Kidney (tissue), 13 donors: ENCODE measurements at regions not wholly inside any gene's neighbourhood (a gene's known extent, or its start where the extent isn't known, plus 50 kb on each side); places are given as distances from the start of the nearest gene placed in this dataset.

Experiments
- DNase-seq, 5 donors: peaks; one replicate each; pipeline ENCODE4 v3.0.0-alpha.2; 2013 to 2020
- FAIRE-seq: peaks from 2 replicates; lab custom pipeline; 2012; peaks lifted over from hg19 to GRCh38; lab: Jason Lieb, UNC
- H3K27ac ChIP-seq, 2 donors: one replicate each; pipeline ENCODE4 v1.7.0; 2013; ENCODE audit warnings: low read depth in 2 of 2, low read length in 2 of 2, inconsistent platforms in 1 of 2
- H3K27me3 ChIP-seq: one replicate; pipeline ENCODE4 v1.7.1; 2013; ENCODE audit warnings: low read length, inconsistent platforms; ENCODE audit not compliant: control insufficient read depth, insufficient read depth
- H3K36me3 ChIP-seq, 3 donors: one replicate each; pipeline versions ENCODE4 v1.7.0 to v1.7.1; 2013; ENCODE audit warnings: low read length in 3 of 3, control low read depth in 1 of 3, inconsistent platforms in 1 of 3; ENCODE audit not compliant: insufficient read depth in 3 of 3, control insufficient read depth in 2 of 3
- H3K4me1 ChIP-seq, 3 donors: one replicate each; pipeline versions ENCODE4 v1.7.0 to v1.7.1; 2013; ENCODE audit warnings: low read length in 3 of 3, inconsistent platforms in 1 of 3, low read depth in 1 of 3; ENCODE audit not compliant: control insufficient read depth in 2 of 3, insufficient read depth in 2 of 3
- H3K4me3 ChIP-seq, 3 donors: one replicate each; pipeline versions ENCODE4 v1.7.0 to v1.8.1; 2013; ENCODE audit warnings: low read length in 3 of 3, control low read depth in 1 of 3, inconsistent platforms in 1 of 3
- H3K9ac ChIP-seq, 3 donors: one replicate each; pipeline versions ENCODE4 v1.7.0 to v1.7.1; 2013; ENCODE audit warnings: low read length in 3 of 3, control low read depth in 1 of 3, inconsistent platforms in 1 of 3
- H3K9me3 ChIP-seq, 3 donors: one replicate each; pipeline versions ENCODE4 v1.7.0 to v1.7.1; 2013; ENCODE audit warnings: low read length in 3 of 3, control low read depth in 1 of 3, inconsistent platforms in 1 of 3; ENCODE audit not compliant: control insufficient read depth in 2 of 3, insufficient read depth in 1 of 3
- intact Hi-C: fragments of 100-400 bp; cut with DNase I; formaldehyde crosslinking; loops from one replicate; pipeline ENCODE4 v1.11.1; 2022
- TF ChIP-seq, protein P1 (sequence below): IDR thresholded peaks from 3 replicates; pipeline ENCODE4 v1.5.1; 2012; ENCODE audit warnings: mild to moderate bottlenecking, moderate library complexity, borderline replicate concordance; ENCODE audit not compliant: insufficient read depth; ENCODE audit errors: extremely low read depth
- donor health status: control.
- donor health status: control.
- donor health status: control.
- donor health status: control.
- donor health status: control.
- donor health status: DM: yes; HTN: yes; CAD: no.
- donor health status: Normal renal cell carcinoma (clear cell type).

DNA sequence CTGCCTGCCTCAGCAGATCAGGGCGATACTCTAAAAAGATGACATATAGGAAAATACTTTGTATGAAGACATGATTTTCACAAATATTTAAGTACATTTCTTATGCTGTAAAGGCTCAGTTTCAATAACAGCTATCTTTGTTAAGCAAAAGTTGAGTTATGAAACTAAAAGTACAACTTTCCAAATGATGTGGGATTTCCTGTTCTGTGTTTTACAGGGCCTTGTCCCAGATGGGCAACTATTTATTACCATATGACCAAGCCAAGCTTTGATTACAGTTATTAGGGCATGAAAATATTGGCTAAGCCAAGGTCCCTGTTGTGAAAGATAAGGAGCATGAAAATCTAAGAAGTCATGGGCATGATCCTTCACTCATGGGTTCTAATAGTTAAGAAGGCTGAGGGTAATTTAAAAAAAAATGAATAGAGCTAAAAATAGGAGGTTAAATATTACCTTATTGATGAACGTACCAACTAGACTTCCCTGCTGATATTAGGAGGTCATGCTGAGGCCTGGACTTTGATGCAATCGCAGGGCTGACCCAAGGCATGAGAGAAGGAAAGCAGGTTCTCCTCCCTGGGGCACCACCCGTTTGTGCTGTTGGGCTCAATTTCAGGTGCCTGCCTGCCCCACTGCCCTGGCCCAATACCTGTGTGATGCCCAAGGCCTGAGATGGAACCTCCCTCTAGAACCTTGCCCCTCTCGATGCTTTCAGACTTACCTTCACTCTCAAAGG is 294.4 kb upstream of the PRDM1 start:
- Histone ChIP-seq H3K4me3 (no peak overlapping the region), H3K4me1 (peaks cover 0 to 3% (median 0%) of the 10 kb centered on the region in 3 donors), H3K36me3 (no peaks in the 10 kb centered on the region), H3K27me3 (no peaks in the 10 kb centered on the region), H3K9ac (no peak overlapping the region), H3K27ac (no peak overlapping the region), H3K9me3 (no peaks in the 10 kb centered on the region)
- FAIRE-seq: no peak
- intact Hi-C loops: no loop called here
- DNase-seq: no peak
- TF ChIP-seq, protein P1, sequence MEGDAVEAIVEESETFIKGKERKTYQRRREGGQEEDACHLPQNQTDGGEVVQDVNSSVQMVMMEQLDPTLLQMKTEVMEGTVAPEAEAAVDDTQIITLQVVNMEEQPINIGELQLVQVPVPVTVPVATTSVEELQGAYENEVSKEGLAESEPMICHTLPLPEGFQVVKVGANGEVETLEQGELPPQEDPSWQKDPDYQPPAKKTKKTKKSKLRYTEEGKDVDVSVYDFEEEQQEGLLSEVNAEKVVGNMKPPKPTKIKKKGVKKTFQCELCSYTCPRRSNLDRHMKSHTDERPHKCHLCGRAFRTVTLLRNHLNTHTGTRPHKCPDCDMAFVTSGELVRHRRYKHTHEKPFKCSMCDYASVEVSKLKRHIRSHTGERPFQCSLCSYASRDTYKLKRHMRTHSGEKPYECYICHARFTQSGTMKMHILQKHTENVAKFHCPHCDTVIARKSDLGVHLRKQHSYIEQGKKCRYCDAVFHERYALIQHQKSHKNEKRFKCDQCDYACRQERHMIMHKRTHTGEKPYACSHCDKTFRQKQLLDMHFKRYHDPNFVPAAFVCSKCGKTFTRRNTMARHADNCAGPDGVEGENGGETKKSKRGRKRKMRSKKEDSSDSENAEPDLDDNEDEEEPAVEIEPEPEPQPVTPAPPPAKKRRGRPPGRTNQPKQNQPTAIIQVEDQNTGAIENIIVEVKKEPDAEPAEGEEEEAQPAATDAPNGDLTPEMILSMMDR: no peak

DNA sequence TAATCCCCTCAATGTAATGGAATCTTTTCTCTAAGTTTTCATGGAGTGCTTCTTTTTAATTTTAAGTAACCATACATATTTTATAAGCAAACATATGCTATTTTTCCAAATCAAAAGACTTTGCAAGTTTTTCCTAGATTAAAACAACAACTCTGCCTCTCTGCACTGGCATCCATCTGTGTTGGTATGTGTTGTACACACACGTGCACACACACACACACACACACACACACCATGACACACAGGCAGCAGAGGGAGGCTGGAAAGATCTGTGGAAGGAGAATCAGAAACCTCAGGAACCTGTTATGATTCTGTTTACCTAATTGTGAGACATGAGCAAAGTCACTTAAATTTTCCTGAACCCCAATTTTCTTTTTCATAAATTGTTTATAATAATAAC is 295.0 kb upstream of the PRDM1 start:
- H3K9ac ChIP-seq: no peak overlapping the region
- no peak overlapping the region for H3K4me3 ChIP-seq
- TF ChIP-seq, protein P1: no peak
- no peaks in the 10 kb centered on the region for H3K36me3 ChIP-seq
- H3K4me1 ChIP-seq: peaks cover 0 to 3% (median 0%) of the 10 kb centered on the region in 3 donors
- DNase-seq (no peak), FAIRE-seq (no peak)
- no peaks in the 10 kb centered on the region for H3K27me3 ChIP-seq
- no peak overlapping the region for H3K27ac ChIP-seq
- H3K9me3 ChIP-seq: no peaks in the 10 kb centered on the region
- intact Hi-C loops: no loop called here

DNA sequence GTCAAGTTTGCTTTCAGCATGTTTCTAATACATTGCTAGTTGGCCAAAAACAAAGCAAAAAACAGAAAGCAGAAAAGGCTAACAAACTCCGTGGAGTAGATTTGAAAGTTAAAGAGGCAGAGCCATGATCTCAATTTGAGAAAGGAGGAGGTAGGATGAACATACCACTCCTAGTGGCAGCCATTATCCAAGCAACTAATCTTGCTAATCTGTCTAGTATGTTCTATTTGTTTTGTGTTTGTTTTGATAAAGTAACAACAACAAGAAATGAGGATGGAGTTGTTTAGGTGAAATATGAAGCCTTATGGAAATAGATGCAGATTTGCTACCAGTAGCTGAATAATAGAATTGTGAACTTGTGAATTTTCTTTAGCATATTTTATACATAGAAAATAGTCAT is 295.5 kb upstream of the PRDM1 start:
- TF ChIP-seq, protein P1: no peak
- FAIRE-seq (no peak), DNase-seq (no peak)
- Histone ChIP-seq H3K36me3 (no peaks in the 10 kb centered on the region), H3K27ac (no peak overlapping the region), H3K4me3 (no peak overlapping the region), H3K9ac (no peak overlapping the region), H3K9me3 (no peaks in the 10 kb centered on the region), H3K4me1 (peaks cover 0 to 3% (median 0%) of the 10 kb centered on the region in 3 donors), H3K27me3 (no peaks in the 10 kb centered on the region)
- intact Hi-C loops: no loop called here
